HFF-Myc (cell line): ENCODE measurements at regions not wholly inside any gene's neighbourhood (a gene's known extent, or its start where the extent isn't known, plus 50 kb on each side); places are given as distances from the start of the nearest gene placed in this dataset.

Source experiments
- DNase-seq: peaks from one replicate; pipeline ENCODE4 v3.0.0-alpha.2; 2011; ENCODE audit warnings: low read depth; ENCODE audit errors: extremely low read depth
- H3K4me3 ChIP-seq: replicated peaks from 2 replicates; pipeline ENCODE4 v1.5.1; 2011; ENCODE audit warnings: low read depth, mild to moderate bottlenecking, control low read depth, low read length
- CTCF ChIP-seq: IDR thresholded peaks from 2 replicates; pipeline ENCODE4 v1.5.1; 2012; ENCODE audit warnings: mild to moderate bottlenecking, low read depth, low read length, control low read depth; ENCODE audit errors: missing control alignments

DNA sequence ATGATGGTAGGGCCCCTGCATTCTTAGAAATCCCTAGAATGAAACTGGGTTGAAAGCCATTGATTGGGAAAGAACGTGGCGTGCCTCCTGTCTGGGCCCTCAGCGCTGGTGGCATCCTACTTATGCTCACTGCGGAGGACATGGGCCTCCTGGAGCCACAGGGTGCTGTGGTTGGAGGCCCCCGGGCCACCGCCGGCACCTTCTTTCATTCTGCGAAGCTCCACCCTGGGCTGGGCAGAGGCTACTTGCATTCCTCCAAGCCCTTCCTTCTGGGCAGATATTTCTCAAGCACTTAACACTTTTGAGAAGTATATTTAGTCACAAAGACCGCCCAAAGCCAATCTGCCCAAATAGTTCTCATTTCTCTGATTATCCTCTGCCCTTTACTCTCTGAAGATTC is 311.9 kb downstream of the MYCN start:
- no peak for TF ChIP-seq CTCF
- DNase-seq: no peak
- H3K4me3 ChIP-seq: no peak overlapping the region

DNA sequence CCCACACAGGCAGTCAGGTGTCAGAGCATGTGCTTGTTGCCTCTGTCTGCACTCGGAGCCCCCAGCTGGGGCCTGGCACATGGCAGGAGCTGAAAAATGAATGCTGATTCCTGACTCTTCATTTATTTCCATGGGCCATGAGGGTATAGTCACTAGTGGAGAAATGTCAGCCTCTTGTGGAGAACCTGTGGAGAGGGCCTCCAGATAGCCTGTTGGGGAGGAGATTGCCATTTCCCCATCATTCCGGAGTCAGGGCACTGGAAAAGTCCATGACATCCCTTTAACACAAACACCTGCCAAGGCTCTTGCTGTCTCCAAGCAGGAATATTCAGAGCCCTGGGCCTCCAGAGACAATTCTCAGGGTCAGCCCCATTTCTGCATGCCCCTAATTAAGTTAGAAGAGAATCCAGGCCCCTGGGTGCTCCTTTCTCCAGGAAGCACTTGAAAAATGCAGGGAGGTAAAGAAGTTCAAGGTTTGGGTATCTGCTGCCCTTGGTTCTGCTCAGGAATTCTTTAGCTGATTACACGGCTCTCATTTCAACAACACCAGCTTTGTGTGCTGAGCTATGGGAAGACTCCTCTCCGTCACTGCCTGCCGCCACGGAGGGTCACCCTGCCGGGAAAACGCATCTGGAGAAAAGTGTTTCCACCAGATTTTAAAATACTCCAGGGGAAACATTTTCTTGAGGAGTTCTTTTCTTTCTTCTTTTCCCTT is 311.3 kb downstream of the MYCN start:
- H3K4me3 ChIP-seq: no peak overlapping the region
- DNase-seq: no peak
- TF ChIP-seq CTCF: no peak

- no peak for TF ChIP-seq CTCF
- H3K4me3 ChIP-seq: no peak overlapping the region
- no peak for DNase-seq
Observed at GRCh38 chr2:16250886-16251285, 310.5 kb downstream of the MYCN start.

DNA sequence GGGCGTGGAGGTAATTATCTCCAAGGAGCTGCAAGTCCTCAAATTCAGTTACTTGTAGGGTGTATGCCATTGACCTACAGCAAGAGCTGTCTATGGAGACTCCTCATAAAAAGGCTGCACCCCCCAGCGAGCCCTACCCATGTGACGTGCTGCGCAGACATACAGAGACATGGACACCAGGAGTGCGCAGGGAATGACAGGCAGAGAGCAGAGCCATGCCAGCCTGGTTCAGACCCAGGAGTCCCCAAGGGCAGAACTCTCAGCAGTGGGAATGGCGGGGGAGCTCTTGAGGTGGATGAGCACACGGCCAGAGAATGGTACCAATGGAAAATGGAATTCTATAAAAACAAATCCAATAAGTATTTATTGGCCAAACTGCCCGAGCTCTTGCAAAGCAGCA is 310.1 kb downstream of the MYCN start:
- no peak for DNase-seq
- H3K4me3 ChIP-seq: no peak overlapping the region
- no peak for TF ChIP-seq CTCF

DNA sequence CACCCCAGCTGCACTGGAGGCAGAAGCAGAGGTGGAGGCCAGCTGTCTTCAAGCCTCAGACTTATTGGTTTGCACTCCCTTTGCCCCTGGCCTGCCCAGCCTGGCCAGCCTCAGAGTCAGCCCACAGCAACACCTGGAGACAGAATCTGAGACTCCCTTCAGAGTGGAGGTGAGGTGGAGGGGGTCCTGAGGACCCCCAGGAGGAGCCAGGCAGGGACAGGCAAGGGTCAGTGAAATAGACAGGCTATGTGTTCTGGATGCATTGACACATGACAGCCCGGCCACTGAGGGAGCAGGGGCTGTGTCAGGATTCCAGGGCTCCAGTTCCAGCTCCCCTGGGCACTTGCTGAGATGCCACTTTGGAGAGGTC is 309.7 kb downstream of the MYCN start:
- no peak overlapping the region for H3K4me3 ChIP-seq
- no peak for TF ChIP-seq CTCF
- DNase-seq: no peak

DNA sequence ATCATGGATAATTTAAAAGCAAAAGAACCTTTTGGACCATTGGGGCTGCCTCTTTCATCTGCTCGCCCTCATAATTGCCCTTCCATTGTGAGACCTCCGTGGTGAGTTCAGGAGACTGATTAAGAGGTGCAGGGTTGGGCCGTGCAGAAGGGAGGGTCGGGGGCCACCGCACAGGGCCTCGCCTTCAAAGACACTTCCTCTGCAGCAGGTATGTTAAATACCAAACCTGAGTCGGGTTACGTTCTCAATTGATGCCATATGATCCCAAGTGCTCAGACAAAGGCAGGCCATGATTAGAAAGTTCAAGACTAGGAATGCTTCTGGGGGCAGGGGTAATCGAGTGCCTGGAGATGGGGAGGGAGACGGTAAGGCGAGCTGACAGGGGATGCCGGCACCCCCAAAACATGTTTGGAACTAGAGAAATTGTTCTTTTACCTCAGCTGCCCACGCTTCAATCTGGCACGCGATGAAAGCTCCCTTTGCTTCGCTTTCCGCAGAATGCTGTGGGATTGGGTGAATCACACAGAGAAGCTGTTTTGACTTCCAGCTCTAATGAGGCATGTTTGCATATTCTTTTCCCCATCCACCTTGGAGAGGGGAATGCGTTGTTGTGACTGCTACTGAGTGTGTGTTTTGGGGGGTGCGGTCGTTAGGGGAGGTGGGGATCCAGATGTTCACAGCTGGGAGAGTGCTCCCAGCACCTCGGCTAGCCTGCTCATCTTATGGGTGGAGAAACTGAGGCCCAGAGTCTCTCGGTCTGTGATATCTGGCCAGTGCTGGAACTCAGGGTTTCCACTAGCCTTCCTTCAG is 309.1 kb downstream of the MYCN start:
- no peak overlapping the region for H3K4me3 ChIP-seq
- DNase-seq: no peak
- TF ChIP-seq CTCF: no peak
